Activated CD4-positive, alpha-beta memory T cell treated with anti-CD3 and anti-CD28 coated beads for 36 hours (primary cell): ENCODE measurements at regions not wholly inside any gene's neighbourhood (a gene's known extent, or its start where the extent isn't known, plus 50 kb on each side); places are given as distances from the start of the nearest gene placed in this dataset.

Experiments
- CTCF ChIA-PET: fragments of 350-600 bp; sonication (Branson Sonifier 250); formaldehyde crosslinking; loops from one replicate; lab custom pipeline; 2021; ENCODE audit warnings: antibody characterized with exemption, inconsistent platforms; lab: Charles Lee
- POLR2A ChIA-PET: fragments of 350-600 bp; sonication (Branson Sonifier 250); formaldehyde crosslinking; loops from one replicate; lab custom pipeline; 2021; ENCODE audit warnings: antibody characterized with exemption; lab: Charles Lee
- DNase-seq: peaks from one replicate; pipeline ENCODE4 v3.0.0-alpha.2; 2020
- H3K27ac Mint-ChIP-seq: one replicate; pipeline ENCODE4 v1.8.0; 2021; ENCODE audit warnings: mixed read lengths
- H3K27me3 Mint-ChIP-seq: one replicate; pipeline ENCODE4 v1.8.0; 2021; ENCODE audit warnings: mixed read lengths
- H3K36me3 Mint-ChIP-seq: one replicate; pipeline ENCODE4 v1.8.0; 2021; ENCODE audit warnings: mixed read lengths
- H3K4me1 Mint-ChIP-seq: one replicate; pipeline ENCODE4 v1.8.0; 2021; ENCODE audit warnings: low read depth, mixed read lengths
- H3K4me3 Mint-ChIP-seq: one replicate; pipeline ENCODE4 v1.8.0; 2021; ENCODE audit warnings: mild to moderate bottlenecking, mixed read lengths
- H3K9me3 Mint-ChIP-seq: one replicate; pipeline ENCODE4 v1.8.0; 2021; ENCODE audit warnings: mixed read lengths
- intact Hi-C: fragments of 100-400 bp; cut with micrococcal nuclease; formaldehyde crosslinking; loops from one replicate; pipeline ENCODE4 v1.15.1; 2023

- Mint-ChIP-seq H3K4me3 (no peak overlapping the region), H3K27me3 (no peaks in the 10 kb centered on the region), H3K36me3 (no peaks in the 10 kb centered on the region), H3K9me3 (no peaks in the 10 kb centered on the region), H3K27ac (no peak overlapping the region), H3K4me1 (peaks cover 4% of the 10 kb centered on the region)
- no peak for DNase-seq
- ChIA-PET CTCF (no interaction called here), POLR2A (no interaction called here)
- intact Hi-C loops, result no loop called here
Measured at GRCh38 chr2:106041150-106041549, 153.0 kb downstream of the UXS1 start.

- ChIA-PET CTCF (no interaction called here), POLR2A (no interaction called here)
- no peaks in the 10 kb centered on the region for H3K27me3 Mint-ChIP-seq
- intact Hi-C loops, result no loop called here
- no peaks in the 10 kb centered on the region for H3K9me3 Mint-ChIP-seq
- H3K27ac Mint-ChIP-seq, result no peak overlapping the region
- H3K4me1 Mint-ChIP-seq, result peaks cover 4% of the 10 kb centered on the region
- no peak for DNase-seq
- no peak overlapping the region for H3K4me3 Mint-ChIP-seq
- H3K36me3 Mint-ChIP-seq, result no peaks in the 10 kb centered on the region
Measured at GRCh38 chr2:106039634-106040315, 154.3 kb downstream of the UXS1 start.

GRCh38 chr2:106038601-106039375, 155.3 kb downstream of the UXS1 start:
- no peak overlapping the region for H3K4me3 Mint-ChIP-seq
- ChIA-PET CTCF (no interaction called here), POLR2A (no interaction called here)
- no peaks in the 10 kb centered on the region for H3K9me3 Mint-ChIP-seq
- H3K27ac Mint-ChIP-seq, result no peak overlapping the region
- peaks cover 4% of the 10 kb centered on the region for H3K4me1 Mint-ChIP-seq
- H3K27me3 Mint-ChIP-seq, result no peaks in the 10 kb centered on the region
- intact Hi-C loops, result no loop called here
- no peaks in the 10 kb centered on the region for H3K36me3 Mint-ChIP-seq
- DNase-seq, result no peak

- Mint-ChIP-seq H3K4me1 (peaks cover 4% of the 10 kb centered on the region), H3K27ac (no peak overlapping the region), H3K9me3 (no peaks in the 10 kb centered on the region), H3K27me3 (no peaks in the 10 kb centered on the region), H3K36me3 (no peaks in the 10 kb centered on the region), H3K4me3 (no peak overlapping the region)
- intact Hi-C loops, result no loop called here
- POLR2A ChIA-PET, result no interaction called here
- DNase-seq, result no peak
- CTCF ChIA-PET, result no interaction called here
Measured at GRCh38 chr2:106037932-106038331, 156.2 kb downstream of the UXS1 start.

GRCh38 chr2:106037262-106037661, 156.8 kb downstream of the UXS1 start:
- Mint-ChIP-seq H3K4me1 (peaks cover 4% of the 10 kb centered on the region), H3K36me3 (no peaks in the 10 kb centered on the region), H3K9me3 (no peaks in the 10 kb centered on the region), H3K4me3 (no peak overlapping the region), H3K27ac (no peak overlapping the region), H3K27me3 (no peaks in the 10 kb centered on the region)
- no peak for DNase-seq
- ChIA-PET CTCF (no interaction called here), POLR2A (no interaction called here)
- intact Hi-C loops, result no loop called here

- no peak overlapping the region for H3K4me3 Mint-ChIP-seq
- ChIA-PET CTCF (interaction anchor here (1.2 kb wide), 1 partner anchor 71 kb away, joined by 3 read pairs; no protein-coding TSS in a partner anchor), POLR2A (no interaction called here)
- no peak overlapping the region for H3K27ac Mint-ChIP-seq
- H3K9me3 Mint-ChIP-seq, result no peaks in the 10 kb centered on the region
- H3K4me1 Mint-ChIP-seq, result peaks cover 17% of the 10 kb centered on the region
- no peak for DNase-seq
- H3K27me3 Mint-ChIP-seq, result no peaks in the 10 kb centered on the region
- no peaks in the 10 kb centered on the region for H3K36me3 Mint-ChIP-seq
- intact Hi-C loops, result no loop called here
Measured at GRCh38 chr2:106034325-106034724, 159.8 kb downstream of the UXS1 start.

GRCh38 chr2:106032676-106033075, 161.4 kb downstream of the UXS1 start:
- Mint-ChIP-seq H3K9me3 (no peaks in the 10 kb centered on the region), H3K4me3 (no peak overlapping the region), H3K27me3 (no peaks in the 10 kb centered on the region), H3K36me3 (no peaks in the 10 kb centered on the region), H3K4me1 (peaks cover 17% of the 10 kb centered on the region), H3K27ac (no peak overlapping the region)
- CTCF ChIA-PET, result interaction anchor here (0.7 kb wide), 1 partner anchor 1963 kb away, joined by 3 read pairs; no protein-coding TSS in a partner anchor
- intact Hi-C loops, result no loop called here
- DNase-seq, result no peak
- POLR2A ChIA-PET, result no interaction called here

GRCh38 chr2:106030287-106031268, 163.5 kb downstream of the UXS1 start:
- H3K27ac Mint-ChIP-seq, result no peak overlapping the region
- peaks cover 29% of the 10 kb centered on the region for H3K4me1 Mint-ChIP-seq
- ChIA-PET POLR2A (no interaction called here), CTCF (no interaction called here)
- intact Hi-C loops, result no loop called here
- no peaks in the 10 kb centered on the region for H3K9me3 Mint-ChIP-seq
- no peak overlapping the region for H3K4me3 Mint-ChIP-seq
- no peaks in the 10 kb centered on the region for H3K27me3 Mint-ChIP-seq
- H3K36me3 Mint-ChIP-seq, result no peaks in the 10 kb centered on the region
- peak; percentile 72 for DNase-seq

GRCh38 chr2:106028192-106028591, 165.9 kb downstream of the UXS1 start:
- no peaks in the 10 kb centered on the region for H3K36me3 Mint-ChIP-seq
- no peak overlapping the region for H3K27ac Mint-ChIP-seq
- intact Hi-C loops, result no loop called here
- no peak overlapping the region for H3K4me3 Mint-ChIP-seq
- no peaks in the 10 kb centered on the region for H3K27me3 Mint-ChIP-seq
- ChIA-PET POLR2A (no interaction called here), CTCF (no interaction called here)
- no peaks in the 10 kb centered on the region for H3K9me3 Mint-ChIP-seq
- DNase-seq, result no peak
- peaks cover 29% of the 10 kb centered on the region for H3K4me1 Mint-ChIP-seq

GRCh38 chr2:106026271-106027190, 167.6 kb downstream of the UXS1 start:
- POLR2A ChIA-PET, result no interaction called here
- Mint-ChIP-seq H3K36me3 (no peaks in the 10 kb centered on the region), H3K4me3 (no peak overlapping the region), H3K27ac (no peak overlapping the region), H3K9me3 (no peaks in the 10 kb centered on the region), H3K27me3 (no peaks in the 10 kb centered on the region), H3K4me1 (peaks cover 29% of the 10 kb centered on the region)
- CTCF ChIA-PET, result no interaction called here
- intact Hi-C loops, result no loop called here
- DNase-seq, result no peak

GRCh38 chr2:106025796-106026195, 168.3 kb downstream of the UXS1 start:
- ChIA-PET CTCF (no interaction called here), POLR2A (no interaction called here)
- H3K4me3 Mint-ChIP-seq, result no peak overlapping the region
- DNase-seq, result no peak
- H3K27ac Mint-ChIP-seq, result no peak overlapping the region
- intact Hi-C loops, result no loop called here
- no peaks in the 10 kb centered on the region for H3K9me3 Mint-ChIP-seq
- peaks cover 25% of the 10 kb centered on the region for H3K4me1 Mint-ChIP-seq
- no peaks in the 10 kb centered on the region for H3K36me3 Mint-ChIP-seq
- H3K27me3 Mint-ChIP-seq, result no peaks in the 10 kb centered on the region
